ENCODE measurements at regions not wholly inside any gene's neighbourhood (a gene's known extent, or its start where the extent isn't known, plus 50 kb on each side); places are given as distances from the start of the nearest gene placed in this dataset.

DNA sequence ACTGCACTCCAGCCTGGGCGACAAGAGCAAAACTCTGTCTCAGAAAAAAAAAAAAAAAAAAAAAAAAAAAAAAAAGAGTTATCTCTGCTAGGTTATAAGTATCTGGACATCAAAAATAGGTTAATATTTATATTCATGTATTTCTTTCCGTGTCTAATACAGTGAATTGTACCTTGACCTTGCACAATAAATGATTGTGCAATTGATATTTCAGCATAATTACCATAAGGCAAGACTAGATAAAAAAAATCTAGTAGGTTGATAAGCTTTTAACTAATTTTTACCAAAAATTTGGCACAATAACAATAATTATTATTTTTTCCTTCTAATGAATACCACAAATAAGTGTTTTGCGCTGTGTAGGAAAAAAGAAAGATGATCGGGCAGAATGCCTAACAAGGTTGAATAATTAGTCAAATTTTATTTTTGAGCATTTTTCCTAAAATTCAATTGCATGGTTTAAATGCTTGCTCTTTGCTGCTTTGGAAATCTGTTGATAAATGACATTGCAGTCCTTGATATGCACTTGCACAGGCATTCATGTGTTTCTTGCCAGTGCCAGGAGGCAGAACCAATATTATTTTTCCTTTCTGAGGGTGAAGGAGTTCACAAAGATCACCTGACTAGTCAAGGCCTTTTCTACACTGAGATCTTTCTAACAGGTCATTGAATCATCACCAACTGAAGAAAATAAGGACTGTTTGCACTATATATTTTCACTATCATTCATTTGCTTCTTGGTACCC is 127.5 kb downstream of the ARRDC3 start:
- TF ChIP-seq CTCF (conservative IDR thresholded peaks at IDR 0.05): no peak
- Histone ChIP-seq H3K4me3 (ENCODE audit: low read length) (no peak overlapping the region), H3K4me1 (ENCODE audit: control insufficient read depth, insufficient read depth, low read length) (peaks cover 2% of the 10 kb centered on the region), H3K27me3 (ENCODE audit: control insufficient read depth, insufficient read depth, low read length, poor library complexity, severe bottlenecking) (no peaks in the 10 kb centered on the region), H3K27ac (ENCODE audit: low read depth, low read length) (no peak overlapping the region), H3K36me3 (ENCODE audit: control insufficient read depth, insufficient read depth, low read length) (no peaks in the 10 kb centered on the region), H3K9me3 (ENCODE audit: control insufficient read depth, low read length) (no peaks in the 10 kb centered on the region), H3K9ac (ENCODE audit: extremely low read depth, low read length, poor library complexity, severe bottlenecking) (no peak overlapping the region)
- no peak overlapping the region for H3K4me3 Mint-ChIP-seq
- H3K4me1 Mint-ChIP-seq: peaks cover 7% of the 10 kb centered on the region
- no peaks in the 10 kb centered on the region for H3K27me3 Mint-ChIP-seq (ENCODE audit: insufficient read depth)
- DNase-seq: no peak
- no peaks in the 10 kb centered on the region for H3K36me3 Mint-ChIP-seq (ENCODE audit: low read depth)
- WGBS, 2 experiments (ENCODE audit: insufficient coverage in 1 of 2, insufficient read length in 1 of 2): 94 to 100% methylated on average over 2 to 3 of the region's 4 CpGs
- no peak overlapping the region for H3K27ac Mint-ChIP-seq
- no peaks in the 10 kb centered on the region for H3K9me3 Mint-ChIP-seq

DNA sequence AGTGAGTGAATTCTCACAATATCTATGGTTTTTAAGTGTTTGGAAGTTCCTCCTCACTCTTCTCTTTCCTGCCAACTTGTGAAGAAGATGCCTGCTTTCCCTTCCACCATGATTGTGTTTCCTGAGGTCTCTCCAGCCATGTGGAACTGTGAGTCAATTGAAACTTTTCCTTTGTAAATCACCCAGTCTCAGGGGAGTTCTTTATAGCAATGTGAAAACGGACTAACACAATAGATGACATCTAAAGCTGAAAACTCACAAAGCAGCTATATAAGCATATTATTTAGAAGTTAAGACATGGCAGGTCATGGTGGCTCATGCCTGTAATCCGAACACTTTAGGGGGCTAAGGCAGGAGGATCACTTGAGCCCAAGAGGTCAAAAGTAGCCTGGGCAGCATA is 130.2 kb downstream of the ARRDC3 start:
- Mint-ChIP-seq H3K4me3 (no peak overlapping the region), H3K4me1 (peaks cover 7% of the 10 kb centered on the region), H3K9me3 (peaks cover 2% of the 10 kb centered on the region), H3K36me3 (ENCODE audit: low read depth) (no peaks in the 10 kb centered on the region), H3K27me3 (ENCODE audit: insufficient read depth) (no peaks in the 10 kb centered on the region), H3K27ac (no peak overlapping the region)
- no peak for TF ChIP-seq CTCF (conservative IDR thresholded peaks at IDR 0.05)
- H3K9ac ChIP-seq (ENCODE audit: extremely low read depth, low read length, poor library complexity, severe bottlenecking): no peak overlapping the region
- no peak for DNase-seq
- no peak overlapping the region for H3K27ac ChIP-seq (ENCODE audit: low read depth, low read length)
- H3K4me1 ChIP-seq (ENCODE audit: control insufficient read depth, insufficient read depth, low read length): peaks cover 2% of the 10 kb centered on the region
- H3K9me3 ChIP-seq (ENCODE audit: control insufficient read depth, low read length): no peaks in the 10 kb centered on the region
- H3K36me3 ChIP-seq (ENCODE audit: control insufficient read depth, insufficient read depth, low read length): no peaks in the 10 kb centered on the region
- H3K27me3 ChIP-seq (ENCODE audit: control insufficient read depth, insufficient read depth, low read length, poor library complexity, severe bottlenecking): no peaks in the 10 kb centered on the region
- no peak overlapping the region for H3K4me3 ChIP-seq (ENCODE audit: low read length)
- WGBS, 2 experiments (ENCODE audit: insufficient coverage in 1 of 2, insufficient read length in 1 of 2): 80 to 93% methylated on average over 1 to 2 of the region's 2 CpGs

DNA sequence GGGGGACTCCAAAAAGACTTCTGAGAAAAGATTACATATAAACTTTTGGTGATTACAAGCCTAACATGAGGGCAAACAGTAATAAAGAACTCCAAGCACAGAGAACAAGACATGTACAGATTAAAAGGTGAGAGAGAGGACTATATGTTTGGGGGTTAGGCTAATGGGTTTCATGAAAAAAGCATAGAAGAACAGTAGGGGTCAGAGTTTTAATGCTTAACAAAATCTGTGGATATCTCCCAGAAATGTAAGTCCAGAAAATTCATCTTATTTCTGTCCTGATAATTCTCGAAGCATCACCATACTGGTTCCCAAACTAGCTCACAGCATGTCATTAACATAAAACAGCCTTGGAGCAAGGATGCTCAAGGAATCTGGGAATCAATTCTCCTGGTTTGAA is 137.2 kb downstream of the ARRDC3 start:
- Histone ChIP-seq H3K9me3 (ENCODE audit: control insufficient read depth, low read length) (peaks cover 22% of the 10 kb centered on the region), H3K27me3 (ENCODE audit: control insufficient read depth, insufficient read depth, low read length, poor library complexity, severe bottlenecking) (no peaks in the 10 kb centered on the region), H3K9ac (ENCODE audit: extremely low read depth, low read length, poor library complexity, severe bottlenecking) (no peak overlapping the region), H3K4me3 (ENCODE audit: low read length) (no peak overlapping the region), H3K36me3 (ENCODE audit: control insufficient read depth, insufficient read depth, low read length) (no peaks in the 10 kb centered on the region), H3K27ac (ENCODE audit: low read depth, low read length) (no peak overlapping the region), H3K4me1 (ENCODE audit: control insufficient read depth, insufficient read depth, low read length) (no peaks in the 10 kb centered on the region)
- TF ChIP-seq CTCF (conservative IDR thresholded peaks at IDR 0.05): no peak
- Mint-ChIP-seq H3K9me3 (peaks cover 10% of the 10 kb centered on the region), H3K4me3 (no peak overlapping the region), H3K4me1 (no peaks in the 10 kb centered on the region), H3K36me3 (ENCODE audit: low read depth) (no peaks in the 10 kb centered on the region), H3K27me3 (ENCODE audit: insufficient read depth) (no peaks in the 10 kb centered on the region), H3K27ac (no peak overlapping the region)
- no peak for DNase-seq
- 84 to 100% methylated on average over 1 of the region's 1 CpG for WGBS, 2 experiments (ENCODE audit: insufficient coverage in 1 of 2, insufficient read length in 1 of 2)

All from endodermal cell (in vitro differentiated cells).